ENCODE measurements at regions not wholly inside any gene's neighbourhood (a gene's known extent, or its start where the extent isn't known, plus 50 kb on each side); places are given as distances from the start of the nearest gene placed in this dataset.

GRCh38 chr10:83375274-83375673 is 764.0 kb upstream of the GHITM start:
- no peak overlapping the region for H3K4me3 ChIP-seq
- intact Hi-C loops (cut with DNase I): no loop called here
- no peaks in the 10 kb centered on the region for H3K27me3 ChIP-seq
- no peaks in the 10 kb centered on the region for H3K4me1 ChIP-seq
- DNase-seq (ENCODE audit: extremely low spot score in 2 of 2): no peak
- no peak overlapping the region for H3K27ac ChIP-seq
- H3K36me3 ChIP-seq: no peaks in the 10 kb centered on the region
- no peak for TF ChIP-seq POLR2A (IDR thresholded peaks at IDR 0.05)
- no peak for TF ChIP-seq CTCF (IDR thresholded peaks at IDR 0.05)
- TF ChIP-seq POLR2AphosphoS5 (IDR thresholded peaks at IDR 0.05; ENCODE audit: insufficient read depth in 1 of 2, low read depth in 1 of 2): no peak
- no peaks in the 10 kb centered on the region for H3K9me3 ChIP-seq

GRCh38 chr10:83397806-83398205 is 741.5 kb upstream of the GHITM start:
- H3K4me1 ChIP-seq: no peaks in the 10 kb centered on the region
- no peak for TF ChIP-seq POLR2AphosphoS5 (IDR thresholded peaks at IDR 0.05; ENCODE audit: insufficient read depth in 1 of 2, low read depth in 1 of 2)
- TF ChIP-seq CTCF (IDR thresholded peaks at IDR 0.05): no peak
- TF ChIP-seq POLR2A (IDR thresholded peaks at IDR 0.05): no peak
- DNase-seq (ENCODE audit: extremely low spot score in 2 of 2): no peak
- H3K4me3 ChIP-seq: no peak overlapping the region
- H3K27me3 ChIP-seq: no peaks in the 10 kb centered on the region
- H3K27ac ChIP-seq: no peak overlapping the region
- no peaks in the 10 kb centered on the region for H3K36me3 ChIP-seq
- no peaks in the 10 kb centered on the region for H3K9me3 ChIP-seq
- intact Hi-C loops (cut with DNase I): no loop called here

- Histone ChIP-seq H3K36me3 (no peaks in the 10 kb centered on the region), H3K4me1 (no peaks in the 10 kb centered on the region), H3K27me3 (no peaks in the 10 kb centered on the region), H3K27ac (no peak overlapping the region), H3K4me3 (no peak overlapping the region), H3K9me3 (no peaks in the 10 kb centered on the region)
- TF ChIP-seq CTCF (IDR thresholded peaks at IDR 0.05) (no peak), POLR2AphosphoS5 (IDR thresholded peaks at IDR 0.05; ENCODE audit: insufficient read depth in 1 of 2, low read depth in 1 of 2) (no peak), POLR2A (IDR thresholded peaks at IDR 0.05) (no peak)
- intact Hi-C loops (cut with DNase I): no loop called here
- DNase-seq (ENCODE audit: extremely low spot score in 2 of 2): no peak
These were observed 728.7 kb upstream of the GHITM start for GRCh38 chr10:83410570-83410969.

- Histone ChIP-seq H3K4me1 (no peaks in the 10 kb centered on the region), H3K9me3 (no peaks in the 10 kb centered on the region), H3K36me3 (no peaks in the 10 kb centered on the region), H3K27me3 (no peaks in the 10 kb centered on the region), H3K4me3 (no peak overlapping the region), H3K27ac (no peak overlapping the region)
- intact Hi-C loops (cut with DNase I): no loop called here
- DNase-seq (ENCODE audit: extremely low spot score in 2 of 2): no peak
- no peak for TF ChIP-seq CTCF (IDR thresholded peaks at IDR 0.05)
- TF ChIP-seq POLR2A (IDR thresholded peaks at IDR 0.05): no peak
- TF ChIP-seq POLR2AphosphoS5 (IDR thresholded peaks at IDR 0.05; ENCODE audit: insufficient read depth in 1 of 2, low read depth in 1 of 2): no peak
These were observed 714.0 kb upstream of the GHITM start for GRCh38 chr10:83425306-83425705.

GRCh38 chr10:83427101-83427500 is 712.2 kb upstream of the GHITM start:
- H3K4me3 ChIP-seq: no peak overlapping the region
- no peak overlapping the region for H3K27ac ChIP-seq
- TF ChIP-seq POLR2AphosphoS5 (IDR thresholded peaks at IDR 0.05; ENCODE audit: insufficient read depth in 1 of 2, low read depth in 1 of 2): no peak
- no peak for TF ChIP-seq CTCF (IDR thresholded peaks at IDR 0.05)
- no peak for TF ChIP-seq POLR2A (IDR thresholded peaks at IDR 0.05)
- no peaks in the 10 kb centered on the region for H3K4me1 ChIP-seq
- no peaks in the 10 kb centered on the region for H3K27me3 ChIP-seq
- intact Hi-C loops (cut with DNase I): no loop called here
- H3K9me3 ChIP-seq: no peaks in the 10 kb centered on the region
- H3K36me3 ChIP-seq: no peaks in the 10 kb centered on the region
- DNase-seq (ENCODE audit: extremely low spot score in 2 of 2): no peak

Data from vagina (tissue), 2 donors.